ENCODE measurements at regions not wholly inside any gene's neighbourhood (a gene's known extent, or its start where the extent isn't known, plus 50 kb on each side); places are given as distances from the start of the nearest gene placed in this dataset.

- no peak for TF ChIP-seq JUND (IDR thresholded peaks at IDR 0.05; ENCODE audit: low read depth)
- in situ Hi-C loops (cut with HindIII; ENCODE audit: low pct_unique_long_range_greater_than_20kb, low sequenced_read_pairs), result no loop called here
- DNase-seq (ENCODE audit: low read depth in 1 of 2, low spot score in 1 of 2), result no peak
Observed at GRCh38 chr21:35674091-35674671, 386.1 kb downstream of the SETD4 start.

GRCh38 chr21:35672313-35672712 lies 388.0 kb downstream of the SETD4 start:
- no peak for DNase-seq (ENCODE audit: low read depth in 1 of 2, low spot score in 1 of 2)
- TF ChIP-seq JUND (IDR thresholded peaks at IDR 0.05; ENCODE audit: low read depth), result no peak
- in situ Hi-C loops (cut with HindIII; ENCODE audit: low pct_unique_long_range_greater_than_20kb, low sequenced_read_pairs), result no loop called here

GRCh38 chr21:35664683-35665082 lies 395.6 kb downstream of the SETD4 start:
- TF ChIP-seq JUND (IDR thresholded peaks at IDR 0.05; ENCODE audit: low read depth), result no peak
- no peak for DNase-seq (ENCODE audit: low read depth in 1 of 2, low spot score in 1 of 2)
- in situ Hi-C loops (cut with HindIII; ENCODE audit: low pct_unique_long_range_greater_than_20kb, low sequenced_read_pairs), result no loop called here

GRCh38 chr21:35663856-35664606 lies 396.3 kb downstream of the SETD4 start:
- no peak for TF ChIP-seq JUND (IDR thresholded peaks at IDR 0.05; ENCODE audit: low read depth)
- in situ Hi-C loops (cut with HindIII; ENCODE audit: low pct_unique_long_range_greater_than_20kb, low sequenced_read_pairs), result no loop called here
- no peak for DNase-seq (ENCODE audit: low read depth in 1 of 2, low spot score in 1 of 2)

GRCh38 chr21:35658242-35658641 lies 402.1 kb downstream of the SETD4 start:
- in situ Hi-C loops (cut with HindIII; ENCODE audit: low pct_unique_long_range_greater_than_20kb, low sequenced_read_pairs), result no loop called here
- TF ChIP-seq JUND (IDR thresholded peaks at IDR 0.05; ENCODE audit: low read depth), result no peak
- no peak for DNase-seq (ENCODE audit: low read depth in 1 of 2, low spot score in 1 of 2)

GRCh38 chr21:35652872-35653271 lies 407.5 kb downstream of the SETD4 start:
- TF ChIP-seq JUND (IDR thresholded peaks at IDR 0.05; ENCODE audit: low read depth), result no peak
- in situ Hi-C loops (cut with HindIII; ENCODE audit: low pct_unique_long_range_greater_than_20kb, low sequenced_read_pairs), result no loop called here
- no peak for DNase-seq (ENCODE audit: low read depth in 1 of 2, low spot score in 1 of 2)

GRCh38 chr21:35652196-35652595 lies 408.1 kb downstream of the SETD4 start:
- in situ Hi-C loops (cut with HindIII; ENCODE audit: low pct_unique_long_range_greater_than_20kb, low sequenced_read_pairs), result no loop called here
- DNase-seq (ENCODE audit: low read depth in 1 of 2, low spot score in 1 of 2), result no peak
- no peak for TF ChIP-seq JUND (IDR thresholded peaks at IDR 0.05; ENCODE audit: low read depth)

GRCh38 chr21:35651196-35651595 lies 409.1 kb downstream of the SETD4 start:
- no peak for TF ChIP-seq JUND (IDR thresholded peaks at IDR 0.05; ENCODE audit: low read depth)
- DNase-seq (ENCODE audit: low read depth in 1 of 2, low spot score in 1 of 2), result no peak
- in situ Hi-C loops (cut with HindIII; ENCODE audit: low pct_unique_long_range_greater_than_20kb, low sequenced_read_pairs), result no loop called here

GRCh38 chr21:35649186-35649585 lies 411.1 kb downstream of the SETD4 start:
- TF ChIP-seq JUND (IDR thresholded peaks at IDR 0.05; ENCODE audit: low read depth), result no peak
- DNase-seq (ENCODE audit: low read depth in 1 of 2, low spot score in 1 of 2), result peak in 1 of 2 experiments; percentile 10
- in situ Hi-C loops (cut with HindIII; ENCODE audit: low pct_unique_long_range_greater_than_20kb, low sequenced_read_pairs), result no loop called here

GRCh38 chr21:35648512-35648911 lies 411.8 kb downstream of the SETD4 start:
- in situ Hi-C loops (cut with HindIII; ENCODE audit: low pct_unique_long_range_greater_than_20kb, low sequenced_read_pairs), result no loop called here
- no peak for TF ChIP-seq JUND (IDR thresholded peaks at IDR 0.05; ENCODE audit: low read depth)
- peak in 1 of 2 experiments; percentile 45 for DNase-seq (ENCODE audit: low read depth in 1 of 2, low spot score in 1 of 2)

GRCh38 chr21:35646606-35647005 lies 413.7 kb downstream of the SETD4 start:
- in situ Hi-C loops (cut with HindIII; ENCODE audit: low pct_unique_long_range_greater_than_20kb, low sequenced_read_pairs), result no loop called here
- no peak for TF ChIP-seq JUND (IDR thresholded peaks at IDR 0.05; ENCODE audit: low read depth)
- DNase-seq (ENCODE audit: low read depth in 1 of 2, low spot score in 1 of 2), result no peak

GRCh38 chr21:35645991-35646390 lies 414.3 kb downstream of the SETD4 start:
- TF ChIP-seq JUND (IDR thresholded peaks at IDR 0.05; ENCODE audit: low read depth), result no peak
- no peak for DNase-seq (ENCODE audit: low read depth in 1 of 2, low spot score in 1 of 2)

GRCh38 chr21:35644523-35644922 lies 415.8 kb downstream of the SETD4 start:
- DNase-seq (ENCODE audit: low read depth in 1 of 2, low spot score in 1 of 2), result no peak
- in situ Hi-C loops (cut with HindIII; ENCODE audit: low pct_unique_long_range_greater_than_20kb, low sequenced_read_pairs), result no loop called here
- no peak for TF ChIP-seq JUND (IDR thresholded peaks at IDR 0.05; ENCODE audit: low read depth)

More at GRCh38 chr21:35645991-35646390, 414.3 kb downstream of the SETD4 start:
- in situ Hi-C loops (cut with HindIII; ENCODE audit: low pct_unique_long_range_greater_than_20kb, low sequenced_read_pairs), result no loop called here

Measured in T47D (cell line).